Lung (tissue), 11 donors: ENCODE measurements at regions not wholly inside any gene's neighbourhood (a gene's known extent, or its start where the extent isn't known, plus 50 kb on each side); places are given as distances from the start of the nearest gene placed in this dataset.

Experiments
- ATAC-seq: fragments of 200-7000 bp; cut with Tn5 transposase; one replicate; pipeline ENCODE4 v1.9.1; 2020; ENCODE audit warnings: moderate number of reproducible peaks; ENCODE audit not compliant: insufficient read depth, low FRiP score
- DNase-seq, 3 donors: peaks; one replicate each; pipeline ENCODE4 v3.0.0-alpha.2; 2013 to 2017
- H3K27ac ChIP-seq, 2 donors: one replicate each; pipeline ENCODE4 v1.5.1; 2013; ENCODE audit warnings: mild to moderate bottlenecking in 2 of 2, moderate library complexity in 2 of 2, control low read depth in 1 of 2, inconsistent platforms in 1 of 2, low read depth in 1 of 2, low read length in 1 of 2
- H3K27me3 ChIP-seq, 3 donors: one replicate each; pipeline ENCODE4 v1.5.1; 2013; ENCODE audit warnings: low read length in 2 of 3; ENCODE audit not compliant: control insufficient read depth in 3 of 3, insufficient read depth in 3 of 3
- H3K36me3 ChIP-seq, 4 donors: one replicate each; pipeline ENCODE4 v1.5.1; 2013; ENCODE audit warnings: low read length in 4 of 4, mild to moderate bottlenecking in 1 of 4, moderate library complexity in 1 of 4; ENCODE audit not compliant: control insufficient read depth in 4 of 4, insufficient read depth in 4 of 4
- H3K4me1 ChIP-seq, 5 donors: one replicate each; pipeline ENCODE4 v1.5.1; 2013; ENCODE audit warnings: low read length in 5 of 5, mild to moderate bottlenecking in 2 of 5, moderate library complexity in 1 of 5; ENCODE audit not compliant: control insufficient read depth in 5 of 5, insufficient read depth in 5 of 5
- H3K4me3 ChIP-seq: one replicate; pipeline ENCODE4 v1.5.1; 2013; ENCODE audit warnings: mild to moderate bottlenecking, control low read depth, moderate library complexity
- H3K9ac ChIP-seq, 2 donors: one replicate each; pipeline ENCODE4 v1.5.1; 2013; ENCODE audit warnings: low read length in 2 of 2, control low read depth in 1 of 2; ENCODE audit not compliant: insufficient read depth in 1 of 2
- H3K9me3 ChIP-seq, 4 donors: one replicate each; pipeline ENCODE4 v1.5.1; 2013; ENCODE audit warnings: low read length in 3 of 4, mild to moderate bottlenecking in 1 of 4, moderate library complexity in 1 of 4; ENCODE audit not compliant: control insufficient read depth in 4 of 4, insufficient read depth in 3 of 4
- WGBS, 2 donors: extraction: QIAGEN DNeasy Blood & Tissue Kit; methylation state at CpG; one replicate each; pipeline ENCODE4 v1.1.7; 2013; 5-methylcytosine and 5-hydroxymethylcytosine counted together
- TF ChIP-seq, protein P1 (sequence below): IDR thresholded peaks from 2 replicates; pipeline ENCODE4 v1.5.1; 2012; ENCODE audit warnings: mild to moderate bottlenecking; ENCODE audit errors: control extremely low read depth, extremely low read depth
- donor health status: control.
- donor health status: control.
- donor health status: Bipolar disorder and iron deficiency.
- donor health status: healthy.
- donor health status: DM: yes; HTN: yes; CAD: no.

DNA sequence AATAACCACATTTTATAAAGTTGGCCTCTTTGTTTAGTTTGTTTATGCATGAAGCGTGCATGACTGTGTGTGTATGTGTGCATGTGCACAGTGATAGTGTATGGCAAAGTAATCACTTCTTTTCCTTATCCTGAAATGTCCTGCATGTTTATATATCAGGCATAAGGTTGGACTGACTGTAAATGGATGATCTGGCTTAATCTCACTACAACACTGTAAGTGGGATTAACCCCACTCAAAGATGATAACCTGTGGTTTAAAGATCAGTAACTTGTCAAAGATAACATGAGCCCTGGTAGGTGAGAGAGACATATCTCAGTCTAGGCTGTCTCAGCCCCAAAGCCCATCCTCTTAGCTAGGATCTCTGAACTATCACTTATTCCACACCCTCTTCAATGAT is 376.6 kb upstream of the TSHZ2 start:
- Histone ChIP-seq H3K9ac (no peak overlapping the region), H3K4me3 (no peak overlapping the region), H3K27me3 (no peaks in the 10 kb centered on the region), H3K36me3 (no peaks in the 10 kb centered on the region), H3K27ac (no peak overlapping the region), H3K4me1 (peaks cover 0 to 3% (median 0%) of the 10 kb centered on the region in 5 donors), H3K9me3 (peaks cover 0 to 4% (median 0%) of the 10 kb centered on the region in 4 donors)
- ATAC-seq: no peak
- peak in 2 of 3 donors; percentile 12 to 19 for DNase-seq
- 79 to 81% methylated on average over 1 of the region's 1 CpG for WGBS, 2 donors
- TF ChIP-seq, protein P1, sequence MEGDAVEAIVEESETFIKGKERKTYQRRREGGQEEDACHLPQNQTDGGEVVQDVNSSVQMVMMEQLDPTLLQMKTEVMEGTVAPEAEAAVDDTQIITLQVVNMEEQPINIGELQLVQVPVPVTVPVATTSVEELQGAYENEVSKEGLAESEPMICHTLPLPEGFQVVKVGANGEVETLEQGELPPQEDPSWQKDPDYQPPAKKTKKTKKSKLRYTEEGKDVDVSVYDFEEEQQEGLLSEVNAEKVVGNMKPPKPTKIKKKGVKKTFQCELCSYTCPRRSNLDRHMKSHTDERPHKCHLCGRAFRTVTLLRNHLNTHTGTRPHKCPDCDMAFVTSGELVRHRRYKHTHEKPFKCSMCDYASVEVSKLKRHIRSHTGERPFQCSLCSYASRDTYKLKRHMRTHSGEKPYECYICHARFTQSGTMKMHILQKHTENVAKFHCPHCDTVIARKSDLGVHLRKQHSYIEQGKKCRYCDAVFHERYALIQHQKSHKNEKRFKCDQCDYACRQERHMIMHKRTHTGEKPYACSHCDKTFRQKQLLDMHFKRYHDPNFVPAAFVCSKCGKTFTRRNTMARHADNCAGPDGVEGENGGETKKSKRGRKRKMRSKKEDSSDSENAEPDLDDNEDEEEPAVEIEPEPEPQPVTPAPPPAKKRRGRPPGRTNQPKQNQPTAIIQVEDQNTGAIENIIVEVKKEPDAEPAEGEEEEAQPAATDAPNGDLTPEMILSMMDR: no peak

GRCh38 chr20:52593654-52594053 is 378.5 kb upstream of the TSHZ2 start:
- H3K4me1 ChIP-seq: peaks cover 0 to 3% (median 0%) of the 10 kb centered on the region in 5 donors
- no peaks in the 10 kb centered on the region for H3K36me3 ChIP-seq
- DNase-seq: no peak
- no peak overlapping the region for H3K27ac ChIP-seq
- no peak overlapping the region for H3K9ac ChIP-seq
- WGBS, 2 donors: 68 to 80% methylated on average over 5 of the region's 5 CpGs
- no peaks in the 10 kb centered on the region for H3K27me3 ChIP-seq
- TF ChIP-seq, protein P1: no peak
- no peak overlapping the region for H3K4me3 ChIP-seq
- no peaks in the 10 kb centered on the region for H3K9me3 ChIP-seq
- no peak for ATAC-seq

- Histone ChIP-seq H3K4me3 (no peak overlapping the region), H3K9me3 (no peaks in the 10 kb centered on the region), H3K27me3 (no peaks in the 10 kb centered on the region), H3K27ac (no peak overlapping the region), H3K36me3 (no peaks in the 10 kb centered on the region), H3K9ac (no peak overlapping the region), H3K4me1 (peaks cover 0 to 3% (median 0%) of the 10 kb centered on the region in 5 donors)
- TF ChIP-seq, protein P1: no peak
- DNase-seq: no peak
- ATAC-seq: no peak
- whole genome bisulfite sequencing, 2 donors: 89 to 93% methylated on average over 3 of the region's 3 CpGs
These were observed 379.6 kb upstream of the TSHZ2 start for GRCh38 chr20:52592567-52592966.

- Histone ChIP-seq H3K27me3 (no peaks in the 10 kb centered on the region), H3K27ac (no peak overlapping the region), H3K4me1 (no peaks in the 10 kb centered on the region), H3K36me3 (no peaks in the 10 kb centered on the region), H3K9ac (no peak overlapping the region), H3K4me3 (no peak overlapping the region), H3K9me3 (no peaks in the 10 kb centered on the region)
- ATAC-seq: no peak
- no peak for DNase-seq
- 82 to 91% methylated on average over 2 of the region's 2 CpGs for WGBS, 2 donors
- TF ChIP-seq, protein P1: no peak
These were observed 382.1 kb upstream of the TSHZ2 start for GRCh38 chr20:52590100-52590499.
